Endothelial cell of umbilical vein (primary cell): ENCODE measurements at regions not wholly inside any gene's neighbourhood (a gene's known extent, or its start where the extent isn't known, plus 50 kb on each side); places are given as distances from the start of the nearest gene placed in this dataset.

Experiments used
- BruUV-seq: library from RNA; stranded (reverse); fragments of 400-500 nt; replicated peaks from 2 replicates; lab custom pipeline; 2021; lab: Mats Ljungman, UMichigan
- CTCF ChIA-PET: fragments of 300-600, 350-600 bp; sonication (Branson Sonifier 250); formaldehyde crosslinking; loops from one replicate; lab custom pipeline; 2021; ENCODE audit warnings: antibody characterized with exemption, inconsistent platforms; lab: Charles Lee
- POLR2A ChIA-PET: fragments of 300-600, 350-600 bp; sonication (Branson Sonifier 250); formaldehyde crosslinking; loops from one replicate; lab custom pipeline; 2021; ENCODE audit warnings: antibody characterized with exemption, inconsistent platforms; lab: Charles Lee
- DNase-seq: peaks from one replicate; pipeline ENCODE4 v3.0.0-alpha.2; 2011; ENCODE audit warnings: low read depth, low spot score
- FAIRE-seq: peaks from 2 replicates; lab custom pipeline; 2011; peaks lifted over from hg19 to GRCh38; lab: Jason Lieb, UNC
- H2AFZ ChIP-seq: 2 replicates; pipeline ENCODE4 v1.6.0; 2012; ENCODE audit warnings: low read depth, low read length, control low read depth, inconsistent platforms
- H3K27ac ChIP-seq: 2 replicates; pipeline ENCODE4 v1.5.1; 2011; ENCODE audit warnings: low read depth, mild to moderate bottlenecking, control low read depth, low read length, moderate library complexity; ENCODE audit not compliant: insufficient read depth
- H3K27me3 ChIP-seq, 2 experiments: 2 replicates each; pipeline versions ENCODE4 v1.6.0 to v1.6.1; 2011; ENCODE audit warnings: low read length in 2 of 2, mixed read lengths in 1 of 2; ENCODE audit not compliant: control insufficient read depth in 2 of 2, insufficient read depth in 2 of 2
- H3K36me3 ChIP-seq, 2 experiments: 2 replicates in 1 of 2; 3 replicates in 1 of 2; pipeline ENCODE4 v1.5.1; 2011; ENCODE audit warnings: low read length in 2 of 2, mild to moderate bottlenecking in 1 of 2, moderate library complexity in 1 of 2; ENCODE audit not compliant: control insufficient read depth in 2 of 2, insufficient read depth in 2 of 2; ENCODE audit errors: extremely low read depth in 1 of 2
- H3K4me1 ChIP-seq: 3 replicates; pipeline ENCODE4 v1.5.1; 2011; ENCODE audit warnings: mild to moderate bottlenecking, low read length; ENCODE audit not compliant: control insufficient read depth, insufficient read depth; ENCODE audit errors: extremely low read depth
- H3K4me2 ChIP-seq: 2 replicates; pipeline ENCODE4 v1.6.1; 2011; ENCODE audit warnings: low read length, control low read depth, mixed read lengths; ENCODE audit not compliant: insufficient read depth
- H3K4me3 ChIP-seq, 3 experiments: fragments of 200-600 bp in 1 of 3; sonication (generic), shearing (Covaris generic) in 1 of 3; replicated peaks in 1 of 3; 2 replicates each; pipeline ENCODE4 v1.5.1; 2011 to 2016; ENCODE audit warnings: control low read depth in 3 of 3, low read length in 3 of 3, mild to moderate bottlenecking in 2 of 3, inconsistent platforms in 1 of 3, low read depth in 1 of 3, moderate library complexity in 1 of 3; ENCODE audit not compliant: insufficient read depth in 1 of 3
- H3K79me2 ChIP-seq: 2 replicates; pipeline ENCODE4 v1.6.0; 2012; ENCODE audit warnings: low read length, inconsistent platforms; ENCODE audit not compliant: control insufficient read depth, insufficient read depth
- H3K9ac ChIP-seq: replicated peaks from 2 replicates; pipeline ENCODE3; 2011; ENCODE audit warnings: low read length, control low read depth; ENCODE audit not compliant: insufficient read depth; ENCODE audit errors: extremely low read depth
- H3K9me1 ChIP-seq: replicated peaks from 3 replicates; pipeline ENCODE4 v1.6.0; 2011; ENCODE audit warnings: mild to moderate bottlenecking, low read length; ENCODE audit not compliant: control insufficient read depth, insufficient read depth; ENCODE audit errors: extremely low read depth
- H3K9me3 ChIP-seq: replicated peaks from 2 replicates; pipeline ENCODE4 v1.5.1; 2012; ENCODE audit warnings: low read length, inconsistent platforms; ENCODE audit not compliant: control insufficient read depth, insufficient read depth
- H4K20me1 ChIP-seq: replicated peaks from 2 replicates; pipeline ENCODE3; 2011; ENCODE audit warnings: mild to moderate bottlenecking, low read length; ENCODE audit not compliant: control insufficient read depth, insufficient read depth; ENCODE audit errors: extremely low read depth
- CTCF ChIP-seq, 2 donors: IDR thresholded peaks; 1 replicate in 1 of 2; 2 replicates in 1 of 2; pipeline ENCODE4 v1.5.1; 2011; ENCODE audit warnings: low read length in 2 of 2, mild to moderate bottlenecking in 2 of 2, moderate library complexity in 2 of 2, control low read depth in 1 of 2, inconsistent platforms in 1 of 2, low read depth in 1 of 2; ENCODE audit not compliant: insufficient read depth in 1 of 2; ENCODE audit errors: extremely low read depth in 1 of 2
- EZH2 ChIP-seq: IDR thresholded peaks from 2 replicates; pipeline ENCODE4 v1.6.1; 2012; ENCODE audit warnings: borderline replicate concordance, low read depth, mild to moderate bottlenecking, moderate library complexity, low read length, inconsistent platforms; ENCODE audit not compliant: severe bottlenecking
- FOS ChIP-seq: IDR thresholded peaks from 2 replicates; pipeline ENCODE4 v1.6.1; 2011; ENCODE audit warnings: mild to moderate bottlenecking, low read length, moderate library complexity, borderline replicate concordance; ENCODE audit not compliant: insufficient read depth
- GATA2 ChIP-seq: IDR thresholded peaks from 2 replicates; pipeline ENCODE4 v1.7.0; 2011; ENCODE audit warnings: low read depth, mild to moderate bottlenecking, moderate library complexity, mixed read lengths, low read length; ENCODE audit not compliant: insufficient read length, insufficient read depth
- JUN ChIP-seq: IDR thresholded peaks from 2 replicates; pipeline ENCODE4 v1.6.1; 2011; ENCODE audit warnings: borderline replicate concordance, low read depth; ENCODE audit not compliant: insufficient read length, insufficient read depth
- MAX ChIP-seq: IDR thresholded peaks from 2 replicates; pipeline ENCODE4 v1.6.1; 2011; ENCODE audit not compliant: insufficient read depth, insufficient read length
- MYC ChIP-seq: IDR thresholded peaks from one replicate; pipeline ENCODE4 v1.6.1; 2011; ENCODE audit warnings: mild to moderate bottlenecking, low read depth, low read length
- POLR2A ChIP-seq: IDR thresholded peaks from 2 replicates; pipeline ENCODE4 v1.6.1; 2012; ENCODE audit warnings: low read depth, mild to moderate bottlenecking, control low read depth, low read length
- POLR2AphosphoS5 ChIP-seq: IDR thresholded peaks from 2 replicates; pipeline ENCODE4 v1.6.1; 2012; ENCODE audit warnings: low read depth, mild to moderate bottlenecking, control low read depth, low read length, moderate library complexity; ENCODE audit not compliant: insufficient read depth
- dilution Hi-C: fragments of 300-500 bp; cut with MboI; formaldehyde crosslinking; loops from one replicate; pipeline ENCODE4 v1.15.0; 2019; ENCODE audit warnings: low sequenced_read_pairs; ENCODE audit not compliant: extremely low pct_ligation_motif_present
- intact Hi-C: fragments of 100-400 bp; cut with micrococcal nuclease; formaldehyde crosslinking; loops from one replicate; pipeline ENCODE4 v1.10.0; 2022

GRCh38 chr10:29199941-29200679 lies 88.8 kb upstream of the LYZL1 start:
- H3K4me2 ChIP-seq, result no peak overlapping the region
- H3K4me3 ChIP-seq, result no peak overlapping the region
- H3K4me1 ChIP-seq, result no peaks in the 10 kb centered on the region
- dilution Hi-C loops, result no loop called here
- no peaks in the 10 kb centered on the region for H3K36me3 ChIP-seq
- POLR2A ChIA-PET, result no interaction called here
- TF ChIP-seq CTCF (IDR thresholded peaks at IDR 0.05; ENCODE audit: extremely low read depth in 1 of 2, insufficient read depth in 1 of 2, low read depth in 1 of 2, low read length in 2 of 2) (no peak), POLR2A (no peak), JUN (no peak), POLR2AphosphoS5 (no peak), MAX (no peak), MYC (no peak), EZH2 (no peak), FOS (no peak), GATA2 (no peak)
- no peak overlapping the region for H2AFZ ChIP-seq
- no peak overlapping the region for H3K27ac ChIP-seq
- no peaks in the 10 kb centered on the region for H3K79me2 ChIP-seq
- peak; percentile 1 for DNase-seq
- H3K9ac ChIP-seq, result no peak overlapping the region
- no peaks in the 10 kb centered on the region for H4K20me1 ChIP-seq
- intact Hi-C loops, result no loop called here
- peaks cover 2 to 11% of the 10 kb centered on the region in 2 experiments for H3K27me3 ChIP-seq
- no peak for FAIRE-seq
- H3K9me3 ChIP-seq, result no peaks in the 10 kb centered on the region
- no peaks in the 10 kb centered on the region for H3K9me1 ChIP-seq
- BruUV-seq, result no TSS peak
- CTCF ChIA-PET, result interaction anchor here (1.0 to 1.7 kb wide), 4 partner anchors 13 to 99 kb away, joined by 3 to 4 read pairs (median 4); no protein-coding TSS in a partner anchor
